ENCODE measurements at regions not wholly inside any gene's neighbourhood (a gene's known extent, or its start where the extent isn't known, plus 50 kb on each side); places are given as distances from the start of the nearest gene placed in this dataset.

DNA sequence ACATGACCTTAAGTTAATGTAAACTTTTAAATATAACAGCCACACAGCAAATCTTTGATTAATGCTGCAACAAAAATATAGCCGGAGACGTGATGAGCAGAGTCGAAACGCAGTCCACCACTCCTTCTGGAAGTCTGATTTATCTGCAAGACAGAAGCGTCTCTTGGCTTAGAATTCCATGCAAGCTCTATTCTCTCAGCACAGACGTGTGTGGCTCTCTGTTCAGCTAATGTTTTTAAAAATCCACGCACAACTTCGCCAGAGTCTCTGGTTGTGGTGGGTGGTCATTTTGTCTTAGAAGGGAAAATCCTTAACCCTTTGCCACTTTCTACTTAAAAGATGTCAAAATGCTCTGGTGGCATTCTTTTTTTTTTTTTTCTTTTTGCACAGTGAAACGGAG lies 438.0 kb upstream of the MGMT start:
- DNase-seq: no peak
- H3K9me3 ChIP-seq: no peaks in the 10 kb centered on the region
- no peak overlapping the region for H3K27ac ChIP-seq
- TF ChIP-seq POLR2AphosphoS5 (IDR thresholded peaks at IDR 0.05): no peak
- TF ChIP-seq POLR2A (IDR thresholded peaks at IDR 0.05): no peak
- no peak for TF ChIP-seq EP300 (IDR thresholded peaks at IDR 0.05)
- TF ChIP-seq CTCF (IDR thresholded peaks at IDR 0.05): no peak
- peaks cover 0 to 11% (median 6%) of the 10 kb centered on the region in 4 donors for H3K4me1 ChIP-seq
- peaks cover 0 to 73% (median 34%) of the 10 kb centered on the region in 3 donors for H3K27me3 ChIP-seq
- no peak overlapping the region for H3K4me3 ChIP-seq
- H3K36me3 ChIP-seq: no peaks in the 10 kb centered on the region
- WGBS, 2 donors: 52 to 72% methylated on average over 9 of the region's 9 CpGs
- intact Hi-C loops (cut with DNase I): no loop called here

DNA sequence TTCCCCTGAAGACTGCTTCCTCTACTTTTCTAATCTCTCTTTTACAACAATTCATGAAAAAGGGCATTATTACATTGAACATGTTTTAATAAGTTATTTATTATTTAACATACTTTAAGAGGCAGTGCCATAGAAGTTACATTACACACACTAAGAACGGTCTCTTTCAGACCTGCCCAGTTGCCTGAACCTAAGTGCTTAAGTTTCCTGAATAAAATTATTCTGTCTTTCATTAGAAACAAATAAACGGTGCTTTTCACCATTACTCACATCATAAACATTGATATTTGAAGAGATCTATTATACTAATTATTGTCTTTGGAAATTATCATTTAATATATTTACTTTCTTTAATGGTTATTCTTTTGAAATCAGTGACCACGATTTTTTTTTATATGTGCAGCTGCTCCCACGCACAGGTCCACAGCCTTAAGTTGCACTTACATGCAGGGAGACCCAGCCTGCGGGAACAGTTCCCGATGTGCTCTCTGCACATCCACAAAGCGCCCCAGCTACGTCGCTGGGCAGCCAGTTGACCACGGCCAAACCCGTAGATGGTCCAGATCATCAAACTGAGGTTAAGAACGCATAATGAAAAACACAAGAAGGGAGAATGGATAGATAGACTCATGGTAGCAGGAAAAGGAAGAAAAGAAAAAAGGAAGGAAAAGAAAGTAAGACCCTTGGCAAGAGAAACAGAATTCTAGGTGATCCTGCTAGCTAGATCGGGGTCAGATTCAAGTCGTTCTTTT lies 437.0 kb upstream of the MGMT start:
- TF ChIP-seq CTCF (IDR thresholded peaks at IDR 0.05) (no peak), POLR2AphosphoS5 (IDR thresholded peaks at IDR 0.05) (no peak), POLR2A (IDR thresholded peaks at IDR 0.05) (no peak), EP300 (IDR thresholded peaks at IDR 0.05) (no peak)
- Histone ChIP-seq H3K4me3 (no peak overlapping the region), H3K27ac (no peak overlapping the region), H3K9me3 (no peaks in the 10 kb centered on the region), H3K36me3 (no peaks in the 10 kb centered on the region), H3K27me3 (peaks cover 0 to 82% (median 42%) of the 10 kb centered on the region in 3 donors), H3K4me1 (peaks cover 0 to 11% (median 6%) of the 10 kb centered on the region in 4 donors)
- 79 to 90% methylated on average over 14 of the region's 14 CpGs for WGBS, 2 donors
- DNase-seq: no peak
- intact Hi-C loops (cut with DNase I): no loop called here

DNA sequence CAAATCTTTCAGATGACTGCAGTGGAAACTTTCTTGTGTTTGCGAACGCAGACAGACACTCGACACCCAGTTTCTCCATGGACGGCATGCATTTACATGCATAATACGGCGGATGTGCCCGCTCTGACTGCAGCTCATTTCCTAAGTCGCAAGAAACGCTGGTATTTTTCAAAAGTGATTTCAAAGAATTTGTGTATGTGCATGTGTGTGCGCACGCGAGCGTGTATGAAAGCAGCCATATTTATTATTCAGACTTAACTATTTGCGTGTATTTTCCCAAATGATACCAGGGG lies 436.5 kb upstream of the MGMT start:
- Histone ChIP-seq H3K27ac (no peak overlapping the region), H3K9me3 (no peaks in the 10 kb centered on the region), H3K4me1 (peaks cover 0 to 11% (median 6%) of the 10 kb centered on the region in 4 donors), H3K36me3 (no peaks in the 10 kb centered on the region), H3K27me3 (peaks cover 0 to 79% (median 43%) of the 10 kb centered on the region in 3 donors), H3K4me3 (no peak overlapping the region)
- TF ChIP-seq POLR2AphosphoS5 (IDR thresholded peaks at IDR 0.05) (no peak), CTCF (IDR thresholded peaks at IDR 0.05) (no peak), POLR2A (IDR thresholded peaks at IDR 0.05) (no peak), EP300 (IDR thresholded peaks at IDR 0.05) (no peak)
- WGBS, 2 donors: 92 to 94% methylated on average over 14 of the region's 14 CpGs
- intact Hi-C loops (cut with DNase I): no loop called here
- DNase-seq: no peak

GRCh38 chr10:129030996-129031843 lies 435.8 kb upstream of the MGMT start:
- Histone ChIP-seq H3K9me3 (no peaks in the 10 kb centered on the region), H3K27ac (no peak overlapping the region), H3K4me1 (peaks cover 0 to 11% (median 6%) of the 10 kb centered on the region in 4 donors), H3K27me3 (peaks cover 0 to 79% (median 43%) of the 10 kb centered on the region in 3 donors), H3K4me3 (no peak overlapping the region), H3K36me3 (no peaks in the 10 kb centered on the region)
- DNase-seq: no peak
- intact Hi-C loops (cut with DNase I): loop anchor here (1.0 kb wide), 1 partner anchor 940 kb away; no protein-coding TSS in a partner anchor
- TF ChIP-seq POLR2A (IDR thresholded peaks at IDR 0.05) (no peak), CTCF (IDR thresholded peaks at IDR 0.05) (peak; percentile 75 to 92 (median 79)), POLR2AphosphoS5 (IDR thresholded peaks at IDR 0.05) (no peak), EP300 (IDR thresholded peaks at IDR 0.05) (no peak)
- 45% methylated on average over 21 of the region's 21 CpGs for WGBS, 2 donors

Measured in sigmoid colon (tissue), 6 donors.